ENCODE measurements at regions not wholly inside any gene's neighbourhood (a gene's known extent, or its start where the extent isn't known, plus 50 kb on each side); places are given as distances from the start of the nearest gene placed in this dataset.
"Not testable (repeated sequence)": the region's sequence is repeated elsewhere in the genome, so short reads cannot be mapped to it uniquely, and the experiment has no call there.

- H3K4me1 Mint-ChIP-seq: no peaks in the 10 kb centered on the region
- no peak overlapping the region for H3K4me3 Mint-ChIP-seq
- ATAC-seq (replicated peaks): no peak
- H3K27ac Mint-ChIP-seq: no peak overlapping the region
- no peaks in the 10 kb centered on the region for H3K36me3 Mint-ChIP-seq
- H3K9me3 Mint-ChIP-seq: peaks cover 5 to 12% of the 10 kb centered on the region in 2 donors
- H3K27me3 Mint-ChIP-seq: no peaks in the 10 kb centered on the region
- DNase-seq: no peak
Measured at GRCh38 chr3:160078533-160078932, 89.9 kb downstream of the IL12A start.

GRCh38 chr3:160081958-160082533, 93.4 kb downstream of the IL12A start:
- ATAC-seq (replicated peaks): peak in 1 of 2 donors; percentile 19
- no peak overlapping the region for H3K4me3 Mint-ChIP-seq
- DNase-seq: no peak
- H3K27me3 Mint-ChIP-seq: no peaks in the 10 kb centered on the region
- H3K27ac Mint-ChIP-seq: no peak overlapping the region
- no peaks in the 10 kb centered on the region for H3K4me1 Mint-ChIP-seq
- H3K9me3 Mint-ChIP-seq: peaks cover 7 to 12% of the 10 kb centered on the region in 2 donors
- no peaks in the 10 kb centered on the region for H3K36me3 Mint-ChIP-seq

DNA sequence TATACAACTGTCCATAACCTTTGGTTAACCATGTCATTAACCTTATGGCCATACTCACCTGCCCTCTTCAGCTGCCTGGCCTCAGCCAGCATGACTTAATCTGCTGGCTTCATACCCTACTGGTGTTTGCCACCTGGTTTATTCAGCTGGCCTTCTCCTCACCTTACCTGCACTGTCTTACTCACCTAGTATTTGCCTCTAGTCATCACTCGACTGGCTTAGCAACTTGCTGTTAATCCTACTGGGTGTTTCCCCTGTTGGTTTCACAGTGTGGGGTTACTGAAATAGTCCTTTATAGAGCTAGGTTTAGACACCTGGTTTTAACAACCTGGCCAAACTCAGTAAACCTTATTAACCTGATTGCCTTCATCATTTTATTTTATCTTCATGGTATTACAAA, 96.4 kb downstream of the IL12A start:
- DNase-seq (no peak), ATAC-seq (replicated peaks) (no peak)
- H3K4me1 Mint-ChIP-seq: no peaks in the 10 kb centered on the region

DNA sequence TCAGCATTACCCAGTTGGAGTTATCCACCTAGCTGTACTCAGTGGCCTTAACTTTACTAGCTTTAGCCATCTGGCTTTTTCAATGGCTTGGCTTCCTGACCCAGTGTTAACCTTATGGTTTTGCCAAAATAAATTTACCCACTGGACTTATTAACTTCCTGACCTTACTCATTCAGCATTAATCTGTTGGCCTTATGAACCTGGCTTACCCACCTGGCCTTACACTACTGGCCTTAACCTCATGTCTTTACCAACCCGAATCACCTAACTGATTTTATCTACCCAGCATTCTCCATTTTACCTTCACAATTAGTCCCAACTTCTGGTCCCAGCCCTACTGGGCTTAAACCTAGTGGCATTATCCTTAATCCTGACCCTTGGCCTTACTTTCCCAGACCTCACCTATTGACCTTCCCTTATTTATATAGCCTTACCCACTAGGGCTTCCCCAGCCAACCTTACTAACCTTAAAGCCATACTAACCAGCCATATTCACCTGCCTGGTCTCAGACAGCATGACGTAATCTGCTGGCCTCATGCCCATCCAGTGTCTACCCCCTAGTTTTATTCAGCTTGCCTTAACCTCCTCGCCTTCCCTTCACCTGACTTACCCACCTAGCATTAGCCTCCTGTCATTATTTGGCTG, 100.0 kb downstream of the IL12A start:
- Mint-ChIP-seq H3K4me3 (no peak overlapping the region), H3K4me1 (no peaks in the 10 kb centered on the region), H3K27me3 (no peaks in the 10 kb centered on the region), H3K9me3 (peaks cover 0 to 3% of the 10 kb centered on the region in 2 donors), H3K36me3 (no peaks in the 10 kb centered on the region), H3K27ac (no peak overlapping the region)
- DNase-seq (no peak), ATAC-seq (replicated peaks) (no peak)

More for the DNA sequence above, 96.4 kb downstream of the IL12A start:
- Mint-ChIP-seq H3K9me3 (peaks cover 8 to 12% of the 10 kb centered on the region in 2 donors), H3K27ac (no peak overlapping the region), H3K4me3 (no peak overlapping the region), H3K36me3 (no peaks in the 10 kb centered on the region), H3K27me3 (no peaks in the 10 kb centered on the region)

DNA sequence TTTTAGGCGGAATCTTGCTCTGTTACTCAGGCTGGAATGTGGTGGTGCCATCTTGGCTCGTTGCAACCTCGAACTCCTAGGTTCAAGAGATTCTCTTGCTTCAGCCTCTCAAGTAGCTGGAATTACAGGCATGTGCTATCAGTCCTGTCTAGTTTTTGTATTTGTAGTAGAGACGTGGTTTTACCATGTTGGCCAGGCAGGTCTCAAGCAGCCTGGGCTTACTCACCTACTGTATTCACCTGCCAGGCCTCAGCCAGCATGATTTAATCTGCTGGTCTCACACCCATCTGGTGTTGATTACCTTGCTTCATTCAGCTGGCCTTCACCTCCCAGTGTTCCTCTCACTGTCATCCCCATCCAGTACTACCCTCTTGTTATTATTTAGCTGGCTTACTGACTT, 102.0 kb downstream of the IL12A start:
- Mint-ChIP-seq H3K4me1 (no peaks in the 10 kb centered on the region), H3K36me3 (no peaks in the 10 kb centered on the region), H3K4me3 (no peak overlapping the region), H3K9me3 (peaks cover 0 to 3% of the 10 kb centered on the region in 2 donors), H3K27me3 (no peaks in the 10 kb centered on the region), H3K27ac (no peak overlapping the region)
- no peak for ATAC-seq (replicated peaks)
- DNase-seq: no peak

DNA sequence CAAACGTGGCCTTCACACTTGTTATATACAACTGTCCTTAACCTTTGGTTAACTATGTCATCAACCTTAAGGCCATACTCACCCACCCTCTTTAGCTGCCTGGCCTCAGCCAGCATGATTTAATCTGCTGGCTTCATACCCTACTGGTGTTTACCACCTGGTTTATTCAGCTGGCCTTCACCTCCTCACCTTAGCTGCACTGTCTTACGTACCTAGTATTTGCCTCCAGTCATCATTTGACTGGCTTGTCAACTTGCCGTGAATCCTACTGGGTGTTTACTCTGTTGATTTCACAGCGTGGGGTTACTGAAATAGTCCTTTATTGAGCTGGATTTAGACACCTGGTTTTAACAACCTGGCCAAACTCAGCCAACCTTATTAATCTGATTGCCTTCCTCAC, 102.8 kb downstream of the IL12A start:
- Mint-ChIP-seq H3K4me1 (no peaks in the 10 kb centered on the region), H3K27me3 (no peaks in the 10 kb centered on the region), H3K9me3 (peaks cover 0 to 2% of the 10 kb centered on the region in 2 donors), H3K27ac (no peak overlapping the region), H3K4me3 (no peak overlapping the region), H3K36me3 (no peaks in the 10 kb centered on the region)
- ATAC-seq (replicated peaks) (no peak), DNase-seq (no peak)

DNA sequence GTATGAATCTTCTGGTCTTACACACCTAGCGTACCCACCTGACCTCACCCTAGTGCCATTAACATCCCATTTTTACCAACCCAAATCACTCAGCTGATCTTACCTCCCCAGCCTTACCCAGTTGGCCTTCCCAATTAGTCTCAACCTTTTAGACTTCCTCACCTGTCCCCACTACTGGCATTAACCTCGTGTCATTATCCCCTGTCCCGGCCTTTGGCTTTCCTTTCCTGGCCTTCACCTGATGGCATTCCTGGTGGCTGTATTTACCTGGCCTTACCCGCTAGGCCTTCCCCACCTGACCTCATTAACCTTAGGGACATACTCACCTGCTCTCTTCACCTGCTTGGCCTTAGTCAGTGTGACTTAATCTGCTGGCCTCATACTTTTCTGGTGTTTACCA, 104.1 kb downstream of the IL12A start:
- ATAC-seq (replicated peaks): no peak
- peaks cover 0 to 2% of the 10 kb centered on the region in 2 donors for H3K9me3 Mint-ChIP-seq
- H3K4me3 Mint-ChIP-seq: no peak overlapping the region
- H3K4me1 Mint-ChIP-seq: no peaks in the 10 kb centered on the region
- no peaks in the 10 kb centered on the region for H3K27me3 Mint-ChIP-seq
- no peak for DNase-seq
- H3K36me3 Mint-ChIP-seq: no peaks in the 10 kb centered on the region
- no peak overlapping the region for H3K27ac Mint-ChIP-seq

GRCh38 chr3:160094562-160094961, 105.9 kb downstream of the IL12A start:
- no peaks in the 10 kb centered on the region for H3K36me3 Mint-ChIP-seq
- no peaks in the 10 kb centered on the region for H3K27me3 Mint-ChIP-seq
- H3K4me3 Mint-ChIP-seq: no peak overlapping the region
- peaks cover 0 to 3% of the 10 kb centered on the region in 2 donors for H3K4me1 Mint-ChIP-seq
- DNase-seq (no peak), ATAC-seq (replicated peaks) (no peak)
- peaks cover 0 to 2% of the 10 kb centered on the region in 2 donors for H3K9me3 Mint-ChIP-seq
- no peak overlapping the region for H3K27ac Mint-ChIP-seq

DNA sequence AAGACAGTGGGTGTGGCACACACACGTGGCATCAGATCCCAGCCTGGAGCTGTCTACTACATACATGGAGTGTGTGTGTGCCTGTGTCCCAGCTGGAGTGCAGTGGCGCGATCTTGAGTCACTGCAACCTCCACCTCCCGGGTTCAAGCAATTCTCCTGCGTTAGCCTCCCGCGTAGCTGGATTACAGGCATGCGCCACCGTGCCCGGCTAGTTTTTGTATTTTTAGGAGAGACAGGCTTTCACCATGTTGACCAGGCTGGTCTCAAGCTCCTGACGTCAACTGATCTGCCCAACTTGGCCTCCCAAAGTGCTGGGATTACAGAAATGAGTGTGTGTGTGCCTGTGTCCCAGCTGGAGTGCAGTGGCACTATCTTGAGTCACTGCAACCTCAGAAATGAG, 108.8 kb downstream of the IL12A start:
- H3K4me1 Mint-ChIP-seq: peaks cover 5 to 6% of the 10 kb centered on the region in 2 donors
- peaks cover 4 to 8% of the 10 kb centered on the region in 2 donors for H3K27me3 Mint-ChIP-seq
- H3K36me3 Mint-ChIP-seq: no peaks in the 10 kb centered on the region
- H3K9me3 Mint-ChIP-seq: no peaks in the 10 kb centered on the region
- H3K27ac Mint-ChIP-seq: no peak overlapping the region
- H3K4me3 Mint-ChIP-seq: no peak overlapping the region
- ATAC-seq (replicated peaks) (no peak), DNase-seq (no peak)

DNA sequence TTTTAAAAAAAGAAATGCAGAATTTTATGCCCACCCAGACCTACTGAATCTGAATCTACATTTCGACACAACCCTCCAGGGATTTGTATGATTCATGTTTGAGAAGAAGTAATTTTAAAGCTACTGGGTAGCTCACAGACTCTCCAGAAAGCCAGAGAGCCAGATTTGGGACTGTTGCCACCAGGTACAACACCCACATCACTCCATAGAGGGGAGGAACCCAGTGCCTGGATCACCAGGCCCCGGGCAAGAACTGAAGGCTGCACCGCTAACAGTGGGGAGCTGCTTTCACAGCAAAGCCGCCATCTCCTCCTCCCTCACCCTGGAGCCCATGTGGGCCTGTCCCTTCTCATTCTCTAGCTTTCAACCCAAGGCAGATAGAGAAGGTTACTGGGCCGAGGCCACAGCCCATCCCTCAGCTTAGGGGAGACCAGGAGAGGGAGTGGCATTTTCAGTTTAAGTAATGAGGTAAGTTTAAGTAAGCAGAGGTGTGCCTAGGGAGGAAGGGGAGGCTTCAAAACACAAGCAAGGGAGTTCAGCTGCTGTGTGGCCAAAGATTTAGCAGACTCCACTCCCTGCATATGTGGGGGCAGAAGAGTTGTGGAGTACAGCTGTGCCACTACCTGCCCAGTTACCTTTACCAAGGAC, 109.8 kb downstream of the IL12A start:
- Mint-ChIP-seq H3K27me3 (peaks cover 4 to 8% of the 10 kb centered on the region in 2 donors), H3K9me3 (no peaks in the 10 kb centered on the region), H3K36me3 (no peaks in the 10 kb centered on the region), H3K27ac (no peak overlapping the region), H3K4me1 (peaks cover 5 to 6% of the 10 kb centered on the region in 2 donors), H3K4me3 (no peak overlapping the region)
- ATAC-seq (replicated peaks): peak; percentile 27 to 29
- DNase-seq: no peak

GRCh38 chr3:160098926-160099626, 110.4 kb downstream of the IL12A start:
- Mint-ChIP-seq H3K36me3 (no peaks in the 10 kb centered on the region), H3K9me3 (no peaks in the 10 kb centered on the region), H3K27ac (no peak overlapping the region), H3K27me3 (peaks cover 4 to 8% of the 10 kb centered on the region in 2 donors), H3K4me1 (peaks cover 5 to 6% of the 10 kb centered on the region in 2 donors), H3K4me3 (no peak overlapping the region)
- ATAC-seq (replicated peaks) (no peak), DNase-seq (no peak)

- ATAC-seq (replicated peaks): peak; percentile 53 to 59
- no peak for DNase-seq
- H3K9me3 Mint-ChIP-seq: no peaks in the 10 kb centered on the region
- H3K36me3 Mint-ChIP-seq: no peaks in the 10 kb centered on the region
- no peak overlapping the region for H3K27ac Mint-ChIP-seq
- peaks cover 5 to 6% of the 10 kb centered on the region in 2 donors for H3K4me1 Mint-ChIP-seq
- H3K27me3 Mint-ChIP-seq: peaks cover 4 to 8% of the 10 kb centered on the region in 2 donors
- H3K4me3 Mint-ChIP-seq: no peak overlapping the region
Measured at GRCh38 chr3:160099834-160100233, 111.2 kb downstream of the IL12A start.

DNA sequence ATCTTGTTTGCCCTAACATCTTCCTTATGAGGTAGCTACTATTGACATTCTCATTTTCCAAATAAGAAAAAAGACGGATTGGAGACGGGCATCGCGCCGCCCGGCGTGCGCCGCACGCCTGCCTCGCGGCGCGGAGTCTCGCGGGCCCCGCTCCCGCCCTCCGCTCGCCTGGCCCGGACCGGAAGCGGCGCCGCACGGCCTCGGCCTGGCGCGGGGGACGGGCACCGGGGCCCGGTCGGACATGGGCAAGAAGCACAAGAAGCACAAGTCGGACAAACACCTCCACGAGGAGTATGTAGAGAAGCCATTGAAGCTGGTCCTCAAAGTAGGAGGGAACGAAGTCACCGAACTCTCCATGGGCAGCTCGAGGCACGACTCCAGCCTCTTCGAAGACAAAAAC, 112.0 kb downstream of the IL12A start:
- Mint-ChIP-seq H3K36me3 (no peaks in the 10 kb centered on the region), H3K9me3 (no peaks in the 10 kb centered on the region), H3K27ac (no peak overlapping the region), H3K27me3 (peaks cover 4 to 8% of the 10 kb centered on the region in 2 donors), H3K4me3 (no peak overlapping the region), H3K4me1 (peaks cover 5 to 6% of the 10 kb centered on the region in 2 donors)
- DNase-seq (no peak), ATAC-seq (replicated peaks) (no peak)

- H3K27me3 Mint-ChIP-seq; H3K9me3 Mint-ChIP-seq; ATAC-seq (replicated peaks); H3K4me1 Mint-ChIP-seq; H3K4me3 Mint-ChIP-seq; H3K36me3 Mint-ChIP-seq; DNase-seq; H3K27ac Mint-ChIP-seq: not testable (repeated sequence)
Measured at GRCh38 chr3:160102001-160102400, 113.4 kb downstream of the IL12A start.

Measured in stimulated activated naive B cell treated with anti-CD40 and anti-IgM and Interleukin-4, amounts not matched to agents 10 μg/mL and 1 μg/mL and 100 μg/mL, for 72 hours (primary cell).